HL-60 (cell line): ENCODE measurements at regions not wholly inside any gene's neighbourhood (a gene's known extent, or its start where the extent isn't known, plus 50 kb on each side); places are given as distances from the start of the nearest gene placed in this dataset.

Experiments used
- GABPA ChIP-seq: IDR thresholded peaks from 2 replicates; pipeline ENCODE4 v1.6.1; 2012; ENCODE audit warnings: low read depth
- POLR2AphosphoS5 ChIP-seq: IDR thresholded peaks from 2 replicates; pipeline ENCODE4 v1.6.1; 2012; ENCODE audit warnings: low read depth
- SPI1 ChIP-seq: IDR thresholded peaks from 2 replicates; pipeline ENCODE4 v1.6.1; 2012; ENCODE audit warnings: low read depth, mild to moderate bottlenecking, borderline replicate concordance
- TF ChIP-seq, protein P1 (sequence below): IDR thresholded peaks from one replicate; pipeline ENCODE4 v1.5.1; 2011; ENCODE audit warnings: low read length, control low read depth, inconsistent platforms; ENCODE audit not compliant: insufficient read depth
- TF ChIP-seq, protein P2 (sequence below): IDR thresholded peaks from 2 replicates; pipeline ENCODE4 v1.6.1; 2012; ENCODE audit warnings: low read depth; ENCODE audit not compliant: insufficient replicate concordance

DNA sequence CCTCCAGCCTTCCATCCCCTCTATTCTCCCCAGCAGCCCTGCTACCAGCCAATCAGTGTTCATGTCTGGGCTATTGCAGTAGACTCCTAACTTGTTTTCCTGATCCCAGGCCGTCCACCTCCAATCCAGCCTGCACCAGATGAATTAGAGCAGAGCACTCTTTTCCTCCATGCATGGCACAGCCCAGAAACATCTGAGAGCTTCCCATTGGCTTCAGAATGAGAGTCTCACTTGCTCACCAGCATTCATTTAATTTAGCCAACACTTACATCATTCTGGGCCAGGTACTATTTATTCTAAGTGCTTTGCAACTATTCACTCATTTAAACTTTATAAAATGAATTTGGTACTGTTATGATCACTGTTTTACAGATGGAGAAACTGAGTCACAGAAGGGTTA lies 51.4 kb upstream of the DUSP5 start:
- TF ChIP-seq, protein P1, sequence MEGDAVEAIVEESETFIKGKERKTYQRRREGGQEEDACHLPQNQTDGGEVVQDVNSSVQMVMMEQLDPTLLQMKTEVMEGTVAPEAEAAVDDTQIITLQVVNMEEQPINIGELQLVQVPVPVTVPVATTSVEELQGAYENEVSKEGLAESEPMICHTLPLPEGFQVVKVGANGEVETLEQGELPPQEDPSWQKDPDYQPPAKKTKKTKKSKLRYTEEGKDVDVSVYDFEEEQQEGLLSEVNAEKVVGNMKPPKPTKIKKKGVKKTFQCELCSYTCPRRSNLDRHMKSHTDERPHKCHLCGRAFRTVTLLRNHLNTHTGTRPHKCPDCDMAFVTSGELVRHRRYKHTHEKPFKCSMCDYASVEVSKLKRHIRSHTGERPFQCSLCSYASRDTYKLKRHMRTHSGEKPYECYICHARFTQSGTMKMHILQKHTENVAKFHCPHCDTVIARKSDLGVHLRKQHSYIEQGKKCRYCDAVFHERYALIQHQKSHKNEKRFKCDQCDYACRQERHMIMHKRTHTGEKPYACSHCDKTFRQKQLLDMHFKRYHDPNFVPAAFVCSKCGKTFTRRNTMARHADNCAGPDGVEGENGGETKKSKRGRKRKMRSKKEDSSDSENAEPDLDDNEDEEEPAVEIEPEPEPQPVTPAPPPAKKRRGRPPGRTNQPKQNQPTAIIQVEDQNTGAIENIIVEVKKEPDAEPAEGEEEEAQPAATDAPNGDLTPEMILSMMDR: no peak
- no peak for TF ChIP-seq POLR2AphosphoS5
- TF ChIP-seq, protein P2, sequence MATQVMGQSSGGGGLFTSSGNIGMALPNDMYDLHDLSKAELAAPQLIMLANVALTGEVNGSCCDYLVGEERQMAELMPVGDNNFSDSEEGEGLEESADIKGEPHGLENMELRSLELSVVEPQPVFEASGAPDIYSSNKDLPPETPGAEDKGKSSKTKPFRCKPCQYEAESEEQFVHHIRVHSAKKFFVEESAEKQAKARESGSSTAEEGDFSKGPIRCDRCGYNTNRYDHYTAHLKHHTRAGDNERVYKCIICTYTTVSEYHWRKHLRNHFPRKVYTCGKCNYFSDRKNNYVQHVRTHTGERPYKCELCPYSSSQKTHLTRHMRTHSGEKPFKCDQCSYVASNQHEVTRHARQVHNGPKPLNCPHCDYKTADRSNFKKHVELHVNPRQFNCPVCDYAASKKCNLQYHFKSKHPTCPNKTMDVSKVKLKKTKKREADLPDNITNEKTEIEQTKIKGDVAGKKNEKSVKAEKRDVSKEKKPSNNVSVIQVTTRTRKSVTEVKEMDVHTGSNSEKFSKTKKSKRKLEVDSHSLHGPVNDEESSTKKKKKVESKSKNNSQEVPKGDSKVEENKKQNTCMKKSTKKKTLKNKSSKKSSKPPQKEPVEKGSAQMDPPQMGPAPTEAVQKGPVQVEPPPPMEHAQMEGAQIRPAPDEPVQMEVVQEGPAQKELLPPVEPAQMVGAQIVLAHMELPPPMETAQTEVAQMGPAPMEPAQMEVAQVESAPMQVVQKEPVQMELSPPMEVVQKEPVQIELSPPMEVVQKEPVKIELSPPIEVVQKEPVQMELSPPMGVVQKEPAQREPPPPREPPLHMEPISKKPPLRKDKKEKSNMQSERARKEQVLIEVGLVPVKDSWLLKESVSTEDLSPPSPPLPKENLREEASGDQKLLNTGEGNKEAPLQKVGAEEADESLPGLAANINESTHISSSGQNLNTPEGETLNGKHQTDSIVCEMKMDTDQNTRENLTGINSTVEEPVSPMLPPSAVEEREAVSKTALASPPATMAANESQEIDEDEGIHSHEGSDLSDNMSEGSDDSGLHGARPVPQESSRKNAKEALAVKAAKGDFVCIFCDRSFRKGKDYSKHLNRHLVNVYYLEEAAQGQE: no peak
- no peak for TF ChIP-seq SPI1
- no peak for TF ChIP-seq GABPA
